Loucy (cell line): ENCODE measurements at regions not wholly inside any gene's neighbourhood (a gene's known extent, or its start where the extent isn't known, plus 50 kb on each side); places are given as distances from the start of the nearest gene placed in this dataset.

Experiments used
- H2AFZ ChIP-seq: fragments of 200-600 bp; sonication (generic); 2 replicates; pipeline ENCODE4 v1.6.0; 2016; ENCODE audit warnings: antibody characterized with exemption, mild to moderate bottlenecking, low read length, moderate library complexity
- H3F3A ChIP-seq: fragments of 200-600 bp; 2 replicates; pipeline ENCODE4 v1.6.0; 2016; ENCODE audit warnings: antibody characterized with exemption, low read depth, mild to moderate bottlenecking
- H3K27me3 ChIP-seq: fragments of 200-600 bp; sonication (generic); 2 replicates; pipeline ENCODE4 v1.6.1; 2014; ENCODE audit warnings: low read length, mild to moderate bottlenecking; ENCODE audit not compliant: insufficient read depth, poor library complexity, severe bottlenecking
- H3K36me3 ChIP-seq: fragments of 200-600 bp; sonication (generic); 2 replicates; pipeline ENCODE4 v1.6.1; 2016; ENCODE audit warnings: low read length; ENCODE audit not compliant: insufficient read depth
- H3K4me1 ChIP-seq: fragments of 200-600 bp; sonication (generic); 2 replicates; pipeline ENCODE4 v1.5.1; 2014; ENCODE audit warnings: low read length, mild to moderate bottlenecking; ENCODE audit not compliant: insufficient read depth, poor library complexity, severe bottlenecking
- H3K4me2 ChIP-seq: fragments of 200-600 bp; sonication (generic); 2 replicates; pipeline ENCODE4 v1.6.0; 2014; ENCODE audit warnings: antibody characterized with exemption, low read length, low read depth, mild to moderate bottlenecking; ENCODE audit not compliant: poor library complexity, severe bottlenecking
- H3K4me3 ChIP-seq: fragments of 200-600 bp; sonication (generic); 2 replicates; pipeline ENCODE4 v1.5.1; 2014; ENCODE audit warnings: low read length, mild to moderate bottlenecking, mixed read lengths; ENCODE audit not compliant: poor library complexity, severe bottlenecking
- H3K79me2 ChIP-seq: fragments of 200-600 bp; sonication (generic); 2 replicates; pipeline ENCODE4 v1.6.1; 2014; ENCODE audit warnings: low read length; ENCODE audit not compliant: insufficient read depth
- H3K9ac ChIP-seq: fragments of 200-600 bp; sonication (generic); 2 replicates; pipeline ENCODE4 v1.6.0; 2014; ENCODE audit warnings: mild to moderate bottlenecking, low read depth, low read length, moderate library complexity; ENCODE audit not compliant: poor library complexity, severe bottlenecking
- H3K9me2 ChIP-seq: fragments of 200-600 bp; sonication (generic); replicated peaks from 2 replicates; pipeline ENCODE4 v1.6.1; 2016; ENCODE audit warnings: low read depth, low read length, mixed read lengths
- H3K9me3 ChIP-seq: fragments of 200-600 bp; sonication (generic); 2 replicates; pipeline ENCODE4 v1.6.1; 2014; ENCODE audit warnings: mild to moderate bottlenecking, antibody characterized with exemption, low read length, low read depth; ENCODE audit not compliant: insufficient read depth
- H4K20me1 ChIP-seq: fragments of 200-600 bp; sonication (generic); 2 replicates; pipeline ENCODE4 v1.6.0; 2014; ENCODE audit warnings: antibody characterized with exemption, low read length, mild to moderate bottlenecking; ENCODE audit not compliant: insufficient read depth, poor library complexity, severe bottlenecking
- EZH2phosphoT487 ChIP-seq: fragments of 200-600 bp; IDR thresholded peaks from 2 replicates; pipeline ENCODE4 v1.6.1; 2018; ENCODE audit warnings: antibody characterized with exemption, mild to moderate bottlenecking, moderate library complexity, borderline replicate concordance
- TF ChIP-seq, protein P1 (sequence below): fragments of 200-600 bp; sonication (generic); conservative IDR thresholded peaks from 2 replicates; pipeline ENCODE4 v1.5.1; 2014; ENCODE audit warnings: mild to moderate bottlenecking, antibody characterized with exemption, low read length

DNA sequence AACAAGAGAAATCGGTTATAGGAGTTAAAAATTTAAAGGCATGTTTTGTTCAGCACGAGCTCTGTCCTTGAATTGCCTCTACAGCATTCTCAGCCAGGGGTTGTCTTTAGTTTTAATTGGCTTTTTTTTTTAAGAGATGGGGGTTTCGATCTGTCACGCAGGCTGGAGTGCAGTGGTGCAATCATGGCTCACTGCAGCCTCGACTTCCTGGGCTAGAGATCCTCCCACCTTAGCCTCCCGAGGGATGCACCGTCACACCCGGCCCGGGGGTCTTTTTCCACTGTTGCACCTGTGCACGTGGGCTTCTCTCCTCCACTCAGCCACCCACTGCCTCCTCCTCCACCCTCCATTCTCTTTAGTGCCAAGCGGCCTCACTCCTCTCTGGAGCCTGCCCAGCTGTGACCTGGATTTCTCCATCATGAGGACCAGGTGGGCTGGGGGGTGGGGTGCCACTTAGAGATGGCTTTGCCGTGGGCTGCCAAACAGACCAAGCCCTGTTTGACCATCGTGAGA lies 106.8 kb upstream of the SEC14L1 start:
- H3F3A ChIP-seq: no peaks in the 10 kb centered on the region
- TF ChIP-seq EZH2phosphoT487: no peak
- TF ChIP-seq, protein P1, sequence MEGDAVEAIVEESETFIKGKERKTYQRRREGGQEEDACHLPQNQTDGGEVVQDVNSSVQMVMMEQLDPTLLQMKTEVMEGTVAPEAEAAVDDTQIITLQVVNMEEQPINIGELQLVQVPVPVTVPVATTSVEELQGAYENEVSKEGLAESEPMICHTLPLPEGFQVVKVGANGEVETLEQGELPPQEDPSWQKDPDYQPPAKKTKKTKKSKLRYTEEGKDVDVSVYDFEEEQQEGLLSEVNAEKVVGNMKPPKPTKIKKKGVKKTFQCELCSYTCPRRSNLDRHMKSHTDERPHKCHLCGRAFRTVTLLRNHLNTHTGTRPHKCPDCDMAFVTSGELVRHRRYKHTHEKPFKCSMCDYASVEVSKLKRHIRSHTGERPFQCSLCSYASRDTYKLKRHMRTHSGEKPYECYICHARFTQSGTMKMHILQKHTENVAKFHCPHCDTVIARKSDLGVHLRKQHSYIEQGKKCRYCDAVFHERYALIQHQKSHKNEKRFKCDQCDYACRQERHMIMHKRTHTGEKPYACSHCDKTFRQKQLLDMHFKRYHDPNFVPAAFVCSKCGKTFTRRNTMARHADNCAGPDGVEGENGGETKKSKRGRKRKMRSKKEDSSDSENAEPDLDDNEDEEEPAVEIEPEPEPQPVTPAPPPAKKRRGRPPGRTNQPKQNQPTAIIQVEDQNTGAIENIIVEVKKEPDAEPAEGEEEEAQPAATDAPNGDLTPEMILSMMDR: no peak
- H3K9ac ChIP-seq: no peak overlapping the region
- H3K4me3 ChIP-seq: no peak overlapping the region
- H3K4me2 ChIP-seq: no peak overlapping the region
- no peaks in the 10 kb centered on the region for H3K36me3 ChIP-seq
- no peaks in the 10 kb centered on the region for H4K20me1 ChIP-seq
- H3K27me3 ChIP-seq: no peaks in the 10 kb centered on the region
- H3K4me1 ChIP-seq: no peaks in the 10 kb centered on the region
- H2AFZ ChIP-seq: no peak overlapping the region
- no peaks in the 10 kb centered on the region for H3K9me3 ChIP-seq
- H3K79me2 ChIP-seq: no peaks in the 10 kb centered on the region
- no peaks in the 10 kb centered on the region for H3K9me2 ChIP-seq

DNA sequence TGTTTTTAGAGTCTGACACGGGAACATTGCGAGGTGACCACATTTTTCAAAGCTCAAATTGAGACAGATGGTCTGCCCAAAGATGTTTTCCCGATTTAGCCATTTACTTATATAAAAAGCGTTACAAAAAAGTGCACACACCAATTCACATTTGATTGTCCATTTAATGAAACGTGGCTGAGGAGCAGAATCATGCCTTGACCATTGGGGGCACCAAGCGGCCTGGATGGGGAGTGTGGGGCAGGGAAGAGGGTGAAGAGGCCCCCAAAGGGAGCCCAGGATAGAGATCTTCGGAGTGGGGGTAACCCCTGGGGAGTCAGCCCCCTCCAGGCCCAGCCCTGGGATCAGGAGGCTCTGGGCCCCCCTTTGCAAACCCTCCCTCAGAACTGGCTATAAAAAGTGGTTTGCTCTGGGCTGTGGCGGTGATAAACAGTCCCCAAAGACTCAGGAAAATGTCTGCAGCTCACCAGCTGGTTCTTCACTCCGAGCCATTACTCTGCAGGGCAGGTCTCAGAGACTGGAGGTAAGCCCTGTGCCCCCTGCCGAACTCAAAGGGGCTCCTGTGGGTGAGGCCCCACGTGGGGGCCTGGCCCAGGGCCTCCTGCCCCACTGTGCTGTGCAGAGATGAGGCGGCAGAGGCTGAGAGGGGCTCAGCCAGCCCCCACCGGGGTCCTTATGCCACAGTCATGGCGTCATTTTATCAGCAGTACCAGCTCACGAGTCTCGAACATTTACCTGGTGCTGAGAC lies 105.9 kb upstream of the SEC14L1 start:
- Histone ChIP-seq H3K9me2 (no peaks in the 10 kb centered on the region), H4K20me1 (no peaks in the 10 kb centered on the region), H3K36me3 (no peaks in the 10 kb centered on the region), H3K79me2 (no peaks in the 10 kb centered on the region), H3K9ac (no peak overlapping the region), H3K27me3 (no peaks in the 10 kb centered on the region), H3K4me2 (no peak overlapping the region), H3K4me3 (no peak overlapping the region), H3K4me1 (no peaks in the 10 kb centered on the region), H3K9me3 (no peaks in the 10 kb centered on the region), H2AFZ (no peak overlapping the region), H3F3A (no peaks in the 10 kb centered on the region)
- no peak for TF ChIP-seq EZH2phosphoT487
- TF ChIP-seq, protein P1: no peak

DNA sequence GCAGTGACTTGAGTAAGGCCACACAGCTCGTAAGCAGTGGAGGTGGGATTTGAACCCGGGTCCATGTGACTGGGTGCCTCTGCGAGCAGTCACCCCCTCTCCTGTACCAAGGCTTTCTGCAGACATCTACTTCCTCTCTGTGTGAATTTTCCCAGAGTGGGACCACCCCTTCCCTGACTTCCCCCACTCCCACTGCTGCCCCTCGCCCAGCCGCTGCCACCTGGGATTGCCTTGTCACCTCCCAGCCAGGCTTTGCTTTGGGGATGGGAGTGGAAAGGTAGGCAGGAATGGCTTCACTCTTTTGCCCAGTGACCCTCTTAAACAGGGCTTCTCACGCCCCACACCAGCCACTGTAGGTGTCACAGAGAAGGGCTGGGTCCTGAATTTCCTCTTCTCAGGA lies 105.2 kb upstream of the SEC14L1 start:
- H3K27me3 ChIP-seq: no peaks in the 10 kb centered on the region
- H3K9me2 ChIP-seq: no peaks in the 10 kb centered on the region
- H3K79me2 ChIP-seq: no peaks in the 10 kb centered on the region
- no peaks in the 10 kb centered on the region for H3K4me1 ChIP-seq
- no peak overlapping the region for H3K9ac ChIP-seq
- H2AFZ ChIP-seq: no peak overlapping the region
- H3K4me2 ChIP-seq: no peak overlapping the region
- H3F3A ChIP-seq: no peaks in the 10 kb centered on the region
- H3K36me3 ChIP-seq: no peaks in the 10 kb centered on the region
- no peak for TF ChIP-seq EZH2phosphoT487
- TF ChIP-seq, protein P1: no peak
- no peak overlapping the region for H3K4me3 ChIP-seq
- no peaks in the 10 kb centered on the region for H4K20me1 ChIP-seq
- H3K9me3 ChIP-seq: no peaks in the 10 kb centered on the region
